HG03571 (cell line): ENCODE measurements at regions not wholly inside any gene's neighbourhood (a gene's known extent, or its start where the extent isn't known, plus 50 kb on each side); places are given as distances from the start of the nearest gene placed in this dataset.
"Not testable (repeated sequence)": the region's sequence is repeated elsewhere in the genome, so short reads cannot be mapped to it uniquely, and the experiment has no call there.

Source experiments
- ATAC-seq: cut with Tn5 transposase; IDR thresholded peaks from one replicate; pipeline ENCODE4 v1.9.1; 2021; ENCODE audit not compliant: unreplicated experiment

DNA sequence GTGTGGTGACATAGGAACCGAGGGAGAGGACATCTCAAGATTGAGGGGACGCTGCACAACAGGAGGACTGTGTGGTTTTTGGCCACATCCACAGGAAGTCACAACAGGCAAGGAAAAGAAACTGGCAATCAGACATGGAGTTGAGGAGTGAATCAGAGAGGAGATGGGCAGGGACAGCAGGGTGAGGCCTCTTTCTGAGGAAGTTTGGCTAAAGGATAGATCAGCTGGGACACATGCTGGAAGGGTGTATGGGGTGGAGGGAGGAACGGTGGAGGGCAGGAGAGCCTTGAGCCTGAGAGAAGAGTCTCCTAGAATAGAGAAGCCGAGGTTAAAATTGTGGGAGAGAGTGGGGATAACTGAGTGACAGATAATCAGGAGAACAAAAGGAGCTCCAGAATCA is 75.1 kb upstream of the CIDEA start:
- not testable (repeated sequence) for ATAC-seq

DNA sequence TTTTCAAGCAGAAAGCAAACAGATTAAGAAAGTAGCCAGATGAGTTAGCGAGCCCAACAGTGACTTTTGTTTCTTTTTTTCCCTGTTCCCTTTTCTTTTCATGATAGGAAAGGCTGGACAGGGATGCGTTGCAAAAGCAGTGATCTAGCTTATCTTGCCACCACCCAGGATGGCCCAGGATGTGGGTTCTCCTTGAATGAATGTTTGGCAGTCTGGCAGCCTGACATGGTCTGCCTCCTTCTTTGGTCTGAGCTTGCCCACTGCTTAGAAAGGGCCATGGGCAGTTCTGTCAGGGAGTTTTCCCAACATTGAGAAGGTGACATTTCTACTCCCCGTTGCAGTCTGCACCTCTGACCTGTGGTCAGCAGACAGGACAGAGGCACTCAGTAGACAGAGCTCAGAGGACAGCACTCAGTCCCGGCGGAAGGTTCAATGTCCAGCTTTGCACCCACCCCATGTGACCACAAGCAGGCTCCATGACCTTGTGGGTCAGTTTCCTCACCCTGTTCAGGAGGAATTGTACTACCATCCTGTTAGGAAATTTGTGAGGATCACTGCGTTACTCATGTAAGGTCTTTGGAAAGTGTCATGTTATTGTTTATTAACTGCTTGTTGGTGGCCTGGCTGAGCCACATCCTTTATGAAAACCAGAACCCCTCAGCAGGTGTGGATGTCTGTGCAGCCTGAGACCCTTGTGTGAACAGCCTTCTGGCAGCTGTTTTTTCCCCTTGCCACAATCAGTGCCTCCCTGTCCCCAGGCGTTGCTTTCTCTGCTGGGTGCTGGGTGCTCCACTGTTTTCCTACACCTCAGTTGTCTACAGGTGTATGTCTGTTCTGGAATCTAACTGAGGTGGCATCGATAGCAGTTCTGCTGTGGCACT is 74.2 kb upstream of the CIDEA start:
- ATAC-seq = peak; percentile 55

DNA sequence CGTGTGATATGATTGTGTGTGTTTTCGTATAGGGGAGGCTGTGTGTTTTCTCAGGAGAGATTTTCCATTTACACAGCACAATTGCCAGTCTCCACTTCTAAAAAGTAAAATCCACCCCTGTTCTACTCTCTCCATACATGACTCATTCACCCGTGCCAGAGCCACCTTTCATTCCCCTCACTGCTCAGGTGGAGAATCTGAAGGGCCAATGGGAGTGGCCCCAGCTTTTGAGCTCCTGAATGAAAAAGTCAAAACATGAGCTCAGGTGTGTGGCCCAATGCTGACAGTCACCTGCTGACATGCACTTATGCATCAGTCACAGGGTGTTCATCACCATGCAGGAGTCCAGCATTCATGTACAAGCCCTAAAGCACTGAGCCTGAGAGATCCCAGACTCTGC is 55.4 kb upstream of the CIDEA start:
- ATAC-seq = not testable (repeated sequence)

DNA sequence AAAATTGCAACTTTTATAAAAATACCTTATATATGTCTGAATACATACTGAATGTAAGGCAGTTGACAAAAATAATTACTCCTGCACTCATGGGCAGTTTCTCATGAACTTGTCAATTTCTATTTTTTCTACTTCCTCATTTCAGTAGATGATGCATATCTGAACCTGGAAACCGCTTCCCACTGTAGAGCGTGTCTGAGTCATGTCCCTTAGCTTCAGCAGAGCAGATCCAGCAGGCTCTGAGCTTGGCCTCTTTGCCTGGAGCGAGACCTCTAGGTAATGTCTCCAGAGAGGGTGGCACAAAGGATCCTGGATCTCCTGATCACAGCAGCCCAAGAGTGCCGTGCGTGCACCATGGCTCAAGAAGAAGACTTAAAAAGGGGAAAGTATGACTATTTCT is 54.0 kb upstream of the CIDEA start:
- ATAC-seq = peak; percentile 99
